AG04450 (cell line): ENCODE measurements at regions not wholly inside any gene's neighbourhood (a gene's known extent, or its start where the extent isn't known, plus 50 kb on each side); places are given as distances from the start of the nearest gene placed in this dataset.
"Not testable (repeated sequence)": the region's sequence is repeated elsewhere in the genome, so short reads cannot be mapped to it uniquely, and the experiment has no call there.

Source experiments
- CTCF ChIA-PET: fragments of 300-600, 350-600 bp; formaldehyde crosslinking; extraction: SDS; loops from one replicate; lab custom pipeline; 2022; ENCODE audit warnings: antibody characterized with exemption, inconsistent platforms; lab: Charles Lee
- POLR2A ChIA-PET: fragments of 350-600 bp; formaldehyde crosslinking; extraction: SDS; loops from one replicate; lab custom pipeline; 2021; ENCODE audit warnings: antibody characterized with exemption, inconsistent platforms; lab: Yijun Ruan, JAX
- DNase-seq: peaks from one replicate; pipeline ENCODE4 v3.0.0-alpha.2; 2011; ENCODE audit warnings: low read depth, low spot score
- H3K27ac ChIP-seq: one replicate; pipeline ENCODE4 v1.5.1; 2012; ENCODE audit warnings: low read depth, low read length, control low read depth
- H3K27me3 ChIP-seq: one replicate; pipeline ENCODE4 v1.6.0; 2012; ENCODE audit warnings: low read length; ENCODE audit not compliant: control insufficient read depth, insufficient read depth
- H3K4me3 ChIP-seq: 2 replicates; pipeline ENCODE4 v1.5.1; 2011; ENCODE audit warnings: mild to moderate bottlenecking, low read depth, low read length, control low read depth
- H3K9me3 ChIP-seq: 2 replicates; pipeline ENCODE4 v1.5.1; 2012; ENCODE audit warnings: low read length; ENCODE audit not compliant: control insufficient read depth, insufficient read depth
- CTCF ChIP-seq: IDR thresholded peaks from 2 replicates; pipeline ENCODE4 v1.5.1; 2011; ENCODE audit warnings: low read depth, low read length, control low read depth, inconsistent platforms

GRCh38 chr5:102628441-102629175 lies 126.5 kb upstream of the PAM start:
- DNase-seq, result no peak
- POLR2A ChIA-PET, result no interaction called here
- Histone ChIP-seq H3K27ac (no peak overlapping the region), H3K4me3 (no peak overlapping the region), H3K9me3 (no peaks in the 10 kb centered on the region), H3K27me3 (no peaks in the 10 kb centered on the region)
- TF ChIP-seq CTCF, result no peak
- CTCF ChIA-PET, result interaction anchor here (1.6 kb wide), 1 partner anchor 53 kb away, joined by 5 read pairs; no protein-coding TSS in a partner anchor

- ChIA-PET CTCF (interaction anchor here (1.6 kb wide), 1 partner anchor 52 kb away, joined by 5 read pairs; no protein-coding TSS in a partner anchor), POLR2A (no interaction called here)
- DNase-seq, result no peak
- Histone ChIP-seq H3K27me3 (no peaks in the 10 kb centered on the region), H3K4me3 (no peak overlapping the region), H3K9me3 (no peaks in the 10 kb centered on the region), H3K27ac (no peak overlapping the region)
- TF ChIP-seq CTCF, result no peak
These were observed 125.1 kb upstream of the PAM start for GRCh38 chr5:102629827-102630605.

GRCh38 chr5:102635399-102635798 lies 119.7 kb upstream of the PAM start:
- H3K27me3 ChIP-seq, H3K27ac ChIP-seq, POLR2A ChIA-PET, DNase-seq, CTCF ChIA-PET, H3K9me3 ChIP-seq, H3K4me3 ChIP-seq: not testable (repeated sequence)

- DNase-seq, result no peak
- Histone ChIP-seq H3K27me3 (no peaks in the 10 kb centered on the region), H3K9me3 (no peaks in the 10 kb centered on the region), H3K4me3 (no peak overlapping the region), H3K27ac (no peak overlapping the region)
- POLR2A ChIA-PET, result no interaction called here
- TF ChIP-seq CTCF, result no peak
- CTCF ChIA-PET, result no interaction called here
These were observed 116.8 kb upstream of the PAM start for GRCh38 chr5:102638316-102638715.

GRCh38 chr5:102638912-102639652 lies 116.0 kb upstream of the PAM start:
- ChIA-PET CTCF (no interaction called here), POLR2A (no interaction called here)
- DNase-seq, result no peak
- Histone ChIP-seq H3K27me3 (no peaks in the 10 kb centered on the region), H3K4me3 (no peak overlapping the region), H3K9me3 (no peaks in the 10 kb centered on the region), H3K27ac (no peak overlapping the region)
- TF ChIP-seq CTCF, result no peak
